Lung (tissue), 11 donors: ENCODE measurements at regions not wholly inside any gene's neighbourhood (a gene's known extent, or its start where the extent isn't known, plus 50 kb on each side); places are given as distances from the start of the nearest gene placed in this dataset.

Source experiments
- ATAC-seq: fragments of 200-7000 bp; cut with Tn5 transposase; one replicate; pipeline ENCODE4 v1.9.1; 2020; ENCODE audit warnings: moderate number of reproducible peaks; ENCODE audit not compliant: insufficient read depth, low FRiP score
- DNase-seq, 3 donors: peaks; one replicate each; pipeline ENCODE4 v3.0.0-alpha.2; 2013 to 2017
- H3K27ac ChIP-seq, 2 donors: one replicate each; pipeline ENCODE4 v1.5.1; 2013; ENCODE audit warnings: mild to moderate bottlenecking in 2 of 2, moderate library complexity in 2 of 2, control low read depth in 1 of 2, inconsistent platforms in 1 of 2, low read depth in 1 of 2, low read length in 1 of 2
- H3K27me3 ChIP-seq, 3 donors: one replicate each; pipeline ENCODE4 v1.5.1; 2013; ENCODE audit warnings: low read length in 2 of 3; ENCODE audit not compliant: control insufficient read depth in 3 of 3, insufficient read depth in 3 of 3
- H3K36me3 ChIP-seq, 4 donors: one replicate each; pipeline ENCODE4 v1.5.1; 2013; ENCODE audit warnings: low read length in 4 of 4, mild to moderate bottlenecking in 1 of 4, moderate library complexity in 1 of 4; ENCODE audit not compliant: control insufficient read depth in 4 of 4, insufficient read depth in 4 of 4
- H3K4me1 ChIP-seq, 5 donors: one replicate each; pipeline ENCODE4 v1.5.1; 2013; ENCODE audit warnings: low read length in 5 of 5, mild to moderate bottlenecking in 2 of 5, moderate library complexity in 1 of 5; ENCODE audit not compliant: control insufficient read depth in 5 of 5, insufficient read depth in 5 of 5
- H3K4me3 ChIP-seq: one replicate; pipeline ENCODE4 v1.5.1; 2013; ENCODE audit warnings: mild to moderate bottlenecking, control low read depth, moderate library complexity
- H3K9ac ChIP-seq, 2 donors: one replicate each; pipeline ENCODE4 v1.5.1; 2013; ENCODE audit warnings: low read length in 2 of 2, control low read depth in 1 of 2; ENCODE audit not compliant: insufficient read depth in 1 of 2
- H3K9me3 ChIP-seq, 4 donors: one replicate each; pipeline ENCODE4 v1.5.1; 2013; ENCODE audit warnings: low read length in 3 of 4, mild to moderate bottlenecking in 1 of 4, moderate library complexity in 1 of 4; ENCODE audit not compliant: control insufficient read depth in 4 of 4, insufficient read depth in 3 of 4
- CTCF ChIP-seq: IDR thresholded peaks from 2 replicates; pipeline ENCODE4 v1.5.1; 2012; ENCODE audit warnings: mild to moderate bottlenecking; ENCODE audit errors: control extremely low read depth, extremely low read depth
- WGBS, 2 donors: extraction: QIAGEN DNeasy Blood & Tissue Kit; methylation state at CpG; one replicate each; pipeline ENCODE4 v1.1.7; 2013; 5-methylcytosine and 5-hydroxymethylcytosine counted together
- donor health status: control.
- donor health status: control.
- donor health status: Bipolar disorder and iron deficiency.
- donor health status: healthy.
- donor health status: DM: yes; HTN: yes; CAD: no.

- Histone ChIP-seq H3K4me1 (peaks cover 0 to 8% (median 0%) of the 10 kb centered on the region in 5 donors), H3K9ac (no peak overlapping the region), H3K27me3 (no peaks in the 10 kb centered on the region), H3K4me3 (no peak overlapping the region), H3K27ac (no peak overlapping the region), H3K9me3 (no peaks in the 10 kb centered on the region), H3K36me3 (no peaks in the 10 kb centered on the region)
- 84 to 86% methylated on average over 1 of the region's 1 CpG for WGBS, 2 donors
- no peak for ATAC-seq
- TF ChIP-seq CTCF = no peak
- DNase-seq = no peak
Measured at GRCh38 chr13:59414006-59414405, 749.7 kb downstream of the DIAPH3 start.

GRCh38 chr13:59415498-59415897 is 748.2 kb downstream of the DIAPH3 start:
- DNase-seq (no peak), ATAC-seq (no peak)
- Histone ChIP-seq H3K27ac (peak overlapping the region in 1 of 2 donors; percentile 29), H3K9ac (no peak overlapping the region), H3K4me3 (no peak overlapping the region), H3K9me3 (no peaks in the 10 kb centered on the region), H3K36me3 (no peaks in the 10 kb centered on the region), H3K27me3 (no peaks in the 10 kb centered on the region), H3K4me1 (peaks cover 0 to 8% (median 0%) of the 10 kb centered on the region in 5 donors)
- 77 to 88% methylated on average over 5 of the region's 5 CpGs for WGBS, 2 donors
- TF ChIP-seq CTCF = no peak

- Histone ChIP-seq H3K9me3 (no peaks in the 10 kb centered on the region), H3K27me3 (no peaks in the 10 kb centered on the region), H3K4me3 (no peak overlapping the region), H3K9ac (no peak overlapping the region), H3K36me3 (no peaks in the 10 kb centered on the region), H3K4me1 (peaks cover 0 to 8% (median 0%) of the 10 kb centered on the region in 5 donors), H3K27ac (no peak overlapping the region)
- 85 to 91% methylated on average over 2 of the region's 2 CpGs for WGBS, 2 donors
- TF ChIP-seq CTCF = no peak
- ATAC-seq (no peak), DNase-seq (no peak)
Measured at GRCh38 chr13:59416561-59416960, 747.2 kb downstream of the DIAPH3 start.

- no peaks in the 10 kb centered on the region for H3K9me3 ChIP-seq
- no peak overlapping the region for H3K4me3 ChIP-seq
- no peaks in the 10 kb centered on the region for H3K36me3 ChIP-seq
- H3K9ac ChIP-seq = no peak overlapping the region
- TF ChIP-seq CTCF = no peak
- WGBS, 2 donors = 76 to 79% methylated on average over 4 of the region's 4 CpGs
- peaks cover 0 to 13% (median 2%) of the 10 kb centered on the region in 5 donors for H3K4me1 ChIP-seq
- H3K27ac ChIP-seq = no peak overlapping the region
- ATAC-seq (no peak), DNase-seq (no peak)
- no peaks in the 10 kb centered on the region for H3K27me3 ChIP-seq
Measured at GRCh38 chr13:59422646-59423045, 741.1 kb downstream of the DIAPH3 start.
